ENCODE measurements at regions not wholly inside any gene's neighbourhood (a gene's known extent, or its start where the extent isn't known, plus 50 kb on each side); places are given as distances from the start of the nearest gene placed in this dataset.

GRCh38 chr9:79236466-79236865 lies 335.3 kb upstream of the TLE4 start:
- no peak for DNase-seq

GRCh38 chr9:79237861-79238260 lies 333.9 kb upstream of the TLE4 start:
- no peak for DNase-seq

- no peak for DNase-seq
Measured at GRCh38 chr9:79240774-79241173, 331.0 kb upstream of the TLE4 start.

- no peak for DNase-seq
Measured at GRCh38 chr9:79242489-79242888, 329.3 kb upstream of the TLE4 start.

GRCh38 chr9:79246170-79246569 lies 325.6 kb upstream of the TLE4 start:
- DNase-seq, result no peak

- DNase-seq, result no peak
Measured at GRCh38 chr9:79247021-79247420, 324.7 kb upstream of the TLE4 start.

- no peak for DNase-seq
Measured at GRCh38 chr9:79250806-79251205, 321.0 kb upstream of the TLE4 start.

GRCh38 chr9:79254900-79255650 lies 316.7 kb upstream of the TLE4 start:
- no peak for DNase-seq

GRCh38 chr9:79255651-79256260 lies 316.0 kb upstream of the TLE4 start:
- DNase-seq, result no peak

- peak in 1 of 2 experiments; percentile 25 for DNase-seq
Measured at GRCh38 chr9:79256691-79257213, 315.0 kb upstream of the TLE4 start.

- DNase-seq, result no peak
Measured at GRCh38 chr9:79257228-79257781, 314.5 kb upstream of the TLE4 start.

- DNase-seq, result no peak
Measured at GRCh38 chr9:79257790-79258351, 313.9 kb upstream of the TLE4 start.

- DNase-seq, result no peak
Measured at GRCh38 chr9:79259858-79260257, 311.9 kb upstream of the TLE4 start.

GRCh38 chr9:79263628-79264027 lies 308.1 kb upstream of the TLE4 start:
- DNase-seq, result no peak

- DNase-seq, result no peak
Measured at GRCh38 chr9:79264041-79264440, 307.7 kb upstream of the TLE4 start.

- no peak for DNase-seq
Measured at GRCh38 chr9:79264511-79265355, 307.0 kb upstream of the TLE4 start.

GRCh38 chr9:79266986-79267385 lies 304.8 kb upstream of the TLE4 start:
- no peak for DNase-seq

- no peak for DNase-seq
Measured at GRCh38 chr9:79268806-79269205, 303.0 kb upstream of the TLE4 start.

- no peak for DNase-seq
Measured at GRCh38 chr9:79273311-79273710, 298.5 kb upstream of the TLE4 start.

GRCh38 chr9:79279356-79279755 lies 292.4 kb upstream of the TLE4 start:
- DNase-seq, result no peak

GRCh38 chr9:79280691-79281090 lies 291.1 kb upstream of the TLE4 start:
- peak; percentile 64 to 80 for DNase-seq

GRCh38 chr9:79284081-79284480 lies 287.7 kb upstream of the TLE4 start:
- DNase-seq, result no peak

All from NCI-H187 (cell line).